B cell (primary cell): ENCODE measurements at regions not wholly inside any gene's neighbourhood (a gene's known extent, or its start where the extent isn't known, plus 50 kb on each side); places are given as distances from the start of the nearest gene placed in this dataset.
A peak's percentile ranks its signal among the peaks of the same experiment; 100 is the strongest.

Experiments
- ATAC-seq: fragments of 200-7000 bp; cut with Tn5 transposase; one replicate; pipeline ENCODE4 v1.10.0; 2021; ENCODE audit warnings: low read depth, mild to moderate bottlenecking, moderate number of reproducible peaks, moderate library complexity
- CTCF ChIA-PET: fragments of 350-600 bp; sonication (Branson Sonifier 250); formaldehyde crosslinking; loops from one replicate; lab custom pipeline; 2021; ENCODE audit warnings: antibody characterized with exemption, inconsistent platforms; lab: Charles Lee
- POLR2A ChIA-PET: fragments of 350-600 bp; sonication (Branson Sonifier 250); formaldehyde crosslinking; loops from one replicate; lab custom pipeline; 2021; ENCODE audit warnings: antibody characterized with exemption; lab: Charles Lee
- DNase-seq: peaks from one replicate; pipeline ENCODE4 v3.0.0; 2013
- H2AFZ ChIP-seq: 2 replicates; pipeline ENCODE4 v1.6.1; 2012; ENCODE audit warnings: mild to moderate bottlenecking, low read depth, low read length; ENCODE audit not compliant: insufficient read depth, poor library complexity, severe bottlenecking
- H3K27ac ChIP-seq, 2 donors: 1 replicate in 1 of 2; 2 replicates in 1 of 2; pipeline ENCODE4 v1.5.1; 2012 to 2013; ENCODE audit warnings: low read length in 2 of 2, mild to moderate bottlenecking in 2 of 2, moderate library complexity in 1 of 2
- H3K27me3 ChIP-seq, 4 experiments: fragments of 200-600 bp in 1 of 4; sonication (generic) in 1 of 4; replicated peaks in 1 of 4; 1 replicate in 2 of 4; 2 replicates in 2 of 4; pipeline versions ENCODE4 v1.6.1 to v1.7.0; 2013 to 2016; ENCODE audit warnings: low read length in 3 of 4, mild to moderate bottlenecking in 2 of 4, mixed read lengths in 1 of 4, moderate library complexity in 1 of 4; ENCODE audit not compliant: insufficient read depth in 4 of 4, control insufficient read depth in 3 of 4; ENCODE audit errors: control extremely low read depth in 1 of 4
- H3K36me3 ChIP-seq, 2 experiments: replicated peaks in 1 of 2; 1 replicate in 1 of 2; 2 replicates in 1 of 2; pipeline versions ENCODE4 v1.6.1 to v1.7.1; 2013; ENCODE audit warnings: low read length in 1 of 2; ENCODE audit not compliant: insufficient read depth in 2 of 2, control insufficient read depth in 1 of 2; ENCODE audit errors: control extremely low read depth in 1 of 2, extremely low read depth in 1 of 2
- H3K4me1 ChIP-seq, 2 donors: fragments of 200-600 bp in 1 of 2; sonication (generic) in 1 of 2; 1 replicate in 1 of 2; 2 replicates in 1 of 2; pipeline versions ENCODE4 v1.5.1 to v1.6.1; 2013 to 2017; ENCODE audit warnings: low read length in 2 of 2; ENCODE audit not compliant: control insufficient read depth in 2 of 2, insufficient read depth in 2 of 2
- H3K4me2 ChIP-seq: replicated peaks from 2 replicates; pipeline ENCODE3; 2012; ENCODE audit warnings: mild to moderate bottlenecking, low read depth, low read length; ENCODE audit not compliant: poor library complexity, severe bottlenecking
- H3K4me3 ChIP-seq, 5 experiments: fragments of 200-600 bp in 1 of 5; sonication (generic) in 1 of 5; 1 replicate in 3 of 5; 2 replicates in 2 of 5; pipeline versions ENCODE4 v1.5.1 to v1.7.0; 2011 to 2016; ENCODE audit warnings: low read length in 4 of 5, mild to moderate bottlenecking in 4 of 5, low read depth in 2 of 5, control low read depth in 1 of 5, moderate library complexity in 1 of 5; ENCODE audit not compliant: insufficient read depth in 1 of 5; ENCODE audit errors: control extremely low read depth in 1 of 5, extremely low read depth in 1 of 5
- H3K79me2 ChIP-seq: fragments of 200-600 bp; sonication (generic); one replicate; pipeline ENCODE4 v1.6.0; 2016; ENCODE audit warnings: low read length; ENCODE audit not compliant: control insufficient read depth, insufficient read depth
- H3K9ac ChIP-seq: fragments of 200-600 bp; sonication (generic); 2 replicates; pipeline ENCODE4 v1.6.1; 2017; ENCODE audit warnings: mild to moderate bottlenecking, low read length, moderate library complexity
- H3K9me3 ChIP-seq, 3 donors: one replicate each; pipeline versions ENCODE4 v1.6.1 to v1.7.1; 2013; ENCODE audit warnings: low read length in 2 of 3; ENCODE audit not compliant: control insufficient read depth in 2 of 3, insufficient read depth in 1 of 3; ENCODE audit errors: control extremely low read depth in 1 of 3
- H4K20me1 ChIP-seq: 2 replicates; pipeline ENCODE4 v1.6.0; 2012; ENCODE audit warnings: mild to moderate bottlenecking, low read length; ENCODE audit not compliant: insufficient read depth, control insufficient read depth, poor library complexity, severe bottlenecking
- H3K27ac Mint-ChIP-seq: one replicate; pipeline ENCODE4 v1.8.0; 2021; ENCODE audit warnings: mixed read lengths
- H3K27me3 Mint-ChIP-seq: one replicate; pipeline ENCODE4 v1.8.0; 2021; ENCODE audit warnings: mixed read lengths
- H3K4me1 Mint-ChIP-seq: one replicate; pipeline ENCODE4 v1.8.0; 2021; ENCODE audit warnings: mixed read lengths
- H3K4me3 Mint-ChIP-seq: one replicate; pipeline ENCODE4 v1.8.0; 2021; ENCODE audit warnings: mixed read lengths
- H3K9me3 Mint-ChIP-seq: one replicate; pipeline ENCODE4 v1.8.0; 2022; ENCODE audit warnings: mixed read lengths; ENCODE audit not compliant: insufficient read depth
- CTCF ChIP-seq: fragments of 200-600 bp; IDR thresholded peaks from one replicate; pipeline ENCODE4 v1.8.0; 2022; ENCODE audit warnings: antibody characterized with exemption, mild to moderate bottlenecking
- EZH2 ChIP-seq: IDR thresholded peaks from 2 replicates; pipeline ENCODE4 v1.6.1; 2012; ENCODE audit warnings: borderline replicate concordance, low read depth, mild to moderate bottlenecking, moderate library complexity, low read length; ENCODE audit not compliant: insufficient read depth, poor library complexity, severe bottlenecking
- WGBS: methylation state at CpG from one replicate; pipeline ENCODE4 v1.1.5; 2013; ENCODE audit warnings: missing lambda C conversion rate; ENCODE audit not compliant: insufficient coverage; 5-methylcytosine and 5-hydroxymethylcytosine counted together
- intact Hi-C: fragments of 100-400 bp; cut with micrococcal nuclease; formaldehyde crosslinking; loops from one replicate; pipeline ENCODE4 v1.10.0; 2022

- Histone ChIP-seq H3K4me3 (no peak overlapping the region), H3K27me3 (no peaks in the 10 kb centered on the region), H3K79me2 (no peaks in the 10 kb centered on the region), H3K27ac (no peak overlapping the region), H3K4me2 (no peak overlapping the region), H2AFZ (no peak overlapping the region), H3K36me3 (no peaks in the 10 kb centered on the region), H3K9me3 (peaks cover 0 to 13% (median 0%) of the 10 kb centered on the region in 3 donors), H3K4me1 (peaks cover 46 to 64% of the 10 kb centered on the region in 2 donors), H4K20me1 (no peaks in the 10 kb centered on the region), H3K9ac (no peak overlapping the region)
- 96% methylated on average over 4 of the region's 7 CpGs for WGBS
- peaks cover 62% of the 10 kb centered on the region for H3K4me1 Mint-ChIP-seq
- ATAC-seq (no peak), DNase-seq (no peak)
- no peaks in the 10 kb centered on the region for H3K27me3 Mint-ChIP-seq
- intact Hi-C loops, result no loop called here
- TF ChIP-seq EZH2 (no peak), CTCF (no peak)
- ChIA-PET CTCF (interaction anchor here (0.5 to 0.8 kb wide), 2 partner anchors 8 to 17 kb away, joined by 3 read pairs; no protein-coding TSS in a partner anchor), POLR2A (no interaction called here)
- no peaks in the 10 kb centered on the region for H3K9me3 Mint-ChIP-seq
- no peak overlapping the region for H3K27ac Mint-ChIP-seq
- no peak overlapping the region for H3K4me3 Mint-ChIP-seq
Measured at GRCh38 chr3:72143322-72143721, 358.4 kb upstream of the PROK2 start.

- peaks cover 44 to 64% of the 10 kb centered on the region in 2 donors for H3K4me1 ChIP-seq
- intact Hi-C loops, result no loop called here
- H3K9me3 ChIP-seq, result peaks cover 0 to 8% (median 0%) of the 10 kb centered on the region in 3 donors
- Mint-ChIP-seq H3K27me3 (peaks cover 3% of the 10 kb centered on the region), H3K9me3 (no peaks in the 10 kb centered on the region), H3K27ac (no peak overlapping the region), H3K4me1 (peaks cover 59% of the 10 kb centered on the region), H3K4me3 (no peak overlapping the region)
- H3K4me3 ChIP-seq, result no peak overlapping the region
- H3K4me2 ChIP-seq, result peak overlapping the region; percentile 6
- ATAC-seq, result no peak
- H3K36me3 ChIP-seq, result no peaks in the 10 kb centered on the region
- no peak overlapping the region for H3K9ac ChIP-seq
- H2AFZ ChIP-seq, result no peak overlapping the region
- ChIA-PET CTCF (no interaction called here), POLR2A (no interaction called here)
- no peaks in the 10 kb centered on the region for H3K79me2 ChIP-seq
- TF ChIP-seq CTCF (no peak), EZH2 (no peak)
- H3K27me3 ChIP-seq, result no peaks in the 10 kb centered on the region
- DNase-seq, result no peak
- no peak overlapping the region for H3K27ac ChIP-seq
- no peaks in the 10 kb centered on the region for H4K20me1 ChIP-seq
- WGBS, result no CpG with 5 or more reads among the region's 1 CpG
Measured at GRCh38 chr3:72142028-72142427, 357.1 kb upstream of the PROK2 start.
